ENCODE measurements at regions not wholly inside any gene's neighbourhood (a gene's known extent, or its start where the extent isn't known, plus 50 kb on each side); places are given as distances from the start of the nearest gene placed in this dataset.

DNA sequence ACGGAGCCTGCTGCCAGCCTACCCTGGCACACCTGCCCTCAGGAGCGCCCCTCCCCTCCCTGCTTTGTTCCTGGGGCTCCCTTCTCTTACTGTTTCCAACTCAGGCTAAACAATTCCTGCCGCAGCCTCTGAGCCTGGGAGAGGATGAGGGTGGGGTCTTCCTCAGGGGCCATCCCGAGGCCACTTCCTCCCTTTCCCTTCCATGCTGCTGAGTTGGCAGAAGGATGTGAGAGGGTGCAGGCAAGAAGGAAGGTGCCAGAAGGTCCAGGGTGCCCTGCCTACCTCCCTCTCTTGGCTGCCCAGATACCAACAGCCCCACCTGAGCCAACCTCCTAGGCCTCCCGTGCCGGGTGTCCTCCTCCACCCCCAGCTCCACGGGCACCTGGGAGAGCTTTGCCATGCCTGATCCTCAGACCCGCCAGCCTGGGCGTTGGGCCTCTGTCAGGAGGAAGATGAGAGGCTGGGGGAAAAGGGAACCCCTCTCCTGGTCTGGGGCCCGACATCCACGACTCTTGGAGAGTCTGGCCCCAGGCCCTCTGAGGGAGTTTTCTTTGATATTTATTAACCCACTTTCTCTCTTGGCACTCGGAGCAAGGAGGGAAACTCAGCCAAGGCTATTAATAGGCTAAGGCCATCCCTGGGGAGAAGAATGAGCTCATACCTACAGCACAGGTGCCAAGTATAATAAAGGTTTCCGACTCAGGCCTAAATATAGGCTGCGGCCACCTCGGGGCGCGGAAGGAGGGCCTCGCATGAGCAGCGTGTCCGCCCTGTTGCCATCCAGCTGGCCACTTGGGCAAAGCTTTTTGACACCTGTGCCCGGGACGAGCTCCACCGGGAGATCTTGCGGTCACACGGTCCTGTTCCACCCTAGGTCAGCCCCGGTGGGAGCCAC, 232.0 kb downstream of the ENGASE start:
- no peak for DNase-seq

DNA sequence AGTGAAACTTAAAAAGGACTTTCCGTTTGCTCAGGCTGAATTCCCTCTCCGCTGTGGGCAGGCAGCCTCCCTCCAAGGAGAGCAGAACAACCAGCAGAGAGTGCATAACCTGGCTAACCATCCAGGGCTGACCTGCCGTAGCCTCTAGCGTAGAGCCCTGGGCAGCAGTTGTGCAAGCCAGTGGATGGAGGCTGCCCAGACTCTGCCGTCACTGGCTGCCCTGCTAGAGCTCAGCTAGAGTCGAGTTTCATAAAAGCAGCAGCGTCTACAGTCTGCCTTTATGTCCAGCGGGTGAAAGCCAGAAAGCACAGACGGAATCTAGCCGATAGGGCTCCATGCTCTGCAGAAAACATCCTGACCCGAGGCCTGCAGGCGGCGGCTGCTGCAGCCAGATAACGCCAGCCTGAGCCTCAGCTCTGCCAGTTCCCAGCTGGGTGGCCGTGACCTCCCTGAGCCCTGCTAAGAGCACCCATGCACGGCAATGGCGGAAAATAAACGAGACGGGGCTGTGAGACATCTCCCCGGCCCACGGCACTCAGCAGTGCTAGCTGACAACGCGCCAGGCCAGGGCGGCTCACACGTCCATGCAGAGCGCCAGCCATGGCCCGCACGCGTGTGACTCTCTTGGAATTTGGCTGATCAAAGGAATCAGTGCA, 231.3 kb downstream of the ENGASE start:
- DNase-seq, result no peak

DNA sequence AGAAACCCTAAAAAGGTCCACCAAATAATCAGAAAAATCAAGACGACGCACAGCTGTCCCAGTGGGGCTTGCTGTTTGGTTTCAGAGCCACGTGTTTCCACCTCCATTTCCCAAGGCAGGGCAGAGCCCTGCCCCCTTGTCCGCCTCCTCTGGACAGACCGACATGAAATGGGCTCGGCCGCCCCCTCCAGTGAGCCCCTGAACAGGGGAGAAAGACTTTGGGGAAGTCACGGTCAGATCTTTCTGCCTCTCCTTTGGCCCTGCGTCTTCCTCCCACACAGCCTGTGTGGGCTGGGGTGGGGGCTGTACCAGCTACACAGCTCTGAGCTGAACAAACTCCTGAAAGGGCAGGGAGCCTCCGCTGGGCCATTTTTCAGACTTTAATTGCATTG, 230.7 kb downstream of the ENGASE start:
- DNase-seq, result no peak

DNA sequence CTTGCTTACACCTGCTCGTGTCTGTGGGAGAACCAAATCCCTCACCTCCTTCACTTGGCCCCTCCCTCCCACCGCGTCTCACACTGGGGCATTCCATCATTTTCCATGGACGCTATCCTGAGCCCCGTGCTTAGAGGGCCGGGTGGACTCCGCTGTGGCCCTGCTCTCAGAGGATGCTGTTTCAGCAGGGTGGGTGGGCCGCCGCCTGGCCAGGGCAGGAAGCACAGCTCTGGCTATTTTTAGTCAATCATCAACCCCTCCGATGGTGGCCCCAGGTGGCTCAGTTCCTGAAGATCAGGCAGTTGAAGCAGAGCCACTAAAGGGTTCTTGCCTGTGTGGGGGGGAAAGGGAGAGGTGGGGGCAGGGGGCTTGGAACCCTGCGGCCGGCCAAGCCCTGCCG, 230.3 kb downstream of the ENGASE start:
- no peak for DNase-seq

DNA sequence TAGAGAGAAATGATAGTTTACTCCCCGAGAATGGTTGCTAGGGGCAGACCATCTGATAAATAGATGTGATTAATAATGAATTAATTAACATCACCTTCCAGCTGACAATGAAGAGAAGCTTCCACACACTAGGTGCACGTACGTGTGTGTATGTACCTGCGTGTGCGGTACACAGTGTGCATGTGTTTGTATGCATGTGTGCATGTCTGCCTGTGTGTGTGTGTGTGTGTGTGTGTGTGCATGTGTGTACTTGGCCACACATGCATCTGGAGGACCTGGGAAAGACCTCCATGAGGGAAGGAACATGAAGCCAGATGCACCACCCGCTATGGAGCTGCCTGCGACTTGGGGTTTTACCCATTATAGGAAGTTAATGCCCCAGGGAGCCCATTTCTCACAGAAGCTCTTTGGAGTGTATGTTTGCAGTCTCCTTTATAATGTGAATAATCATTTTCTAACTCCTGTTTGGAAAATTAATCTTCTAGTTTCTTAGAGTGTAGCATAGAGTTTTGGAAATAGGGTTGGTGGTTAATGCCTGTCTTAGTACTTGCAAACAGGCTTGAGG, 229.1 kb downstream of the ENGASE start:
- no peak for DNase-seq

DNA sequence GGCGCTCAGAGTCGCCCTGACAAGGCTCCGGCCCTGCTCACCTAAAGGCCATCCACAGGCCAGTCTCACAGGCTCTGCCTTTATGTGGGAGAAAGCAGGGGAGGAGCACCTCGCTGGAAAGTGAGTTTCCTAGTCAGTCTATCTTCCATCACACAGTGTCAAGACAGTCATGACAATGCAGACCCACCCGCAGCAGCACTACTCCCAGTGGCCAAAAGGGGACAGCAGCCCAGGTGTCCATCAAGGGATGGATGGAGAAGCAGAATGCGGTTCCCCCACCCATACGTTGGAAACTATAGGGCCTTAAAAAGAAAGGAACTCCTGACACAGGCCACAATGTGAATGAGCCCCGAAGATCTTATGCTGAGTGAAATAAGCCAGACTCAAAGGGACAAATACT, 226.8 kb downstream of the ENGASE start:
- no peak for DNase-seq

DNA sequence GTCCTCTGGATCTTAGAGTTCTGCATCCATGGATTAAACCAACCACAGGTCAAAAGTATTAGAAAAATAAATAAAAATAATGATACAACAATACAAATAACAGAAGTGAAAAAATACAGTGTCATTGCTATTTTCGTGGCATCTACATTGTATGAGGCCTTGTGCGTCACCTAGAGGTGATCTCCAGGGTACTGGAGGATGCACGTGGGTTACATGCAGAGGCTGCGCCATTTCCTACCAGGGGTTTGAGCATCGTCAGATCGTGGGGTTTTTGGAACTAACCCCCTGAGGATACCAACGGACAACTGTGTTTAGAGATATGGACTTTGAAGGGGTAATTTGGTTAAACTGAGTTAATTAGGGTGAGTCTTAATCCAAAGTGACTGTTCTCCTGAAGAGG, 224.7 kb downstream of the ENGASE start:
- DNase-seq, result no peak

DNA sequence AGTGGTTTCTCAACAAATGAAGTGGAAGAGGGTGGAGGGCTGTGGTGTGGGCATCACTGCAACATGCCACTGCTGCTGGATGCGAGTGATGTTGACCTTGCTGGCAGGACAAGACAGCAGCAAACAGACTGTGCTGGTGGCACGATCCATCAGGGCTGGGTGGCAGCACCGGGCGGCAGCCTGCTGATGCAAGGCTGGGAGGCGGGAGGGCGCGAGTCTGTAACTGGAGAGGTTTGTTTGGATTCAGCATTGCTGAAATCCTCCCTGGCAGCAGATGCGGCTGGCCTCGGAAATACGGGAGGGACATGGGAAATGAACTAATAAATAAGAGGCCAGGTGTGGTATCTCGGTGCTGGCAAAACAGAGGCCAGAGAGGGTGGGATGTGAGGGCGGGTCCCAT, 224.2 kb downstream of the ENGASE start:
- DNase-seq, result no peak

DNA sequence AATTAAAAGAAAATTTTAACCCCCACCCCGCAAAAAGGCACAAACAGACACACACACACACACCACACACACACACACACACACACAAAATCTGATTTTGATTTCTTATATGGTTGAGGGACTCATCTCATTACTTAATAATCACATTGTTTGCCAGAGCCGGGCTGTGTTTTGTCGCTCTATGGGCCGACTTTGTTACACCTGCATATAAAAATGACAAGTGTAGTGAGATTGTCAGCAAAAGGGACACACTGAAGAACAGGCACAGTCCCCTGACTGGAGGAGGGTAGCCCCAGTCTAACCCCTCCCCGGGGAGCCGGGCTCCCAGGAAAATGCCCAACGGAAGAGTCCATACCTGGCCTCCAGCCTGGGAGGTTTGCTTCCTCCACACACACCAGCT, 221.6 kb downstream of the ENGASE start:
- no peak for DNase-seq

DNA sequence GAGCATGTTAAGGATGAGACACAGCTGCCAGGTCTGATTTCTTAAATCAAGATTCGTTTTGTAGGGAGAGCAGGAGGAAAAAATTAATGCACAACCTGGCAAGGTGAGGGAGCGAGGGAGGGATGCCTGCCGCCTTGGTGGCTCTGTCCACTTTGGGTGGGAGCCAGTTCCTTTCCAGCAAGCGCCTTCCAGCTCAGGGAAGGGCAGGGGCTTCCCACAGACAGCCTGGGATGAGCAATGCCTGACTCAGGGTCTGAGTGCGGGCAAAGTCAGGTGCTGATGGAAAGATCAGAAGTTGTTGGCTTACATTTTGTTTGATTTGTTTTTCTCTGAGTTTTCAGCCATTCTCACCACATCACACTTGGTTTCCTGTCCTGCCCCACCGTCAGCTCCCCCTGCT, 220.7 kb downstream of the ENGASE start:
- DNase-seq, result no peak

DNA sequence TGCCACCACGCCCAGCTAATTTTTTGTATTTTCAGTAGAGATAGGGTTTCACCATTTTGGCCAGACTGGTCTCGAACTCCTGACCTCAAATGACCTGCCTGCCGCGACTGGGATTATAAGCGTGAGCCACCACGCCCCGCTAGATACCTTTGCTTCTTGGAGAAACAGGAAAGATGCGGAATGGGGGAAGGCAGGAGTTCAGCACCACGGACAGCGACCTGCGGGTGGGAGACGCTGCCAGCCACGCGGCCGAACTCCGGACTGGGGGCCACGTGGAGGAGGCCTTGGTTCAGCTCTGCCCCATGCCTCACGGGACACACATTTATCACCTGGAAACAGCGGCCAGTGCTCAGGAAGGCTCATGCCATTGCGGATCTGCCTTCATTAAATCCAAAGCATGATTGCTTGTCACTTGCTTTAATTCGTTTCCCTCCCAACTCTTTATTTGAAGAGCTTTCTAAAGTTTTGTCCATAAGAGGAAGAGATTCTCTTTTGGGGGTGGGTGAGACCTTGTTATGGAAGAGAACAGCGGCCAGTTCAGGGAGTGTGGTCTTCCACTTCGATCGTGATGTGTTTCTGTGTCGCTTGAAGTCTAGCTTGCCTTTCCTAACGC, 219.9 kb downstream of the ENGASE start:
- DNase-seq, result no peak

DNA sequence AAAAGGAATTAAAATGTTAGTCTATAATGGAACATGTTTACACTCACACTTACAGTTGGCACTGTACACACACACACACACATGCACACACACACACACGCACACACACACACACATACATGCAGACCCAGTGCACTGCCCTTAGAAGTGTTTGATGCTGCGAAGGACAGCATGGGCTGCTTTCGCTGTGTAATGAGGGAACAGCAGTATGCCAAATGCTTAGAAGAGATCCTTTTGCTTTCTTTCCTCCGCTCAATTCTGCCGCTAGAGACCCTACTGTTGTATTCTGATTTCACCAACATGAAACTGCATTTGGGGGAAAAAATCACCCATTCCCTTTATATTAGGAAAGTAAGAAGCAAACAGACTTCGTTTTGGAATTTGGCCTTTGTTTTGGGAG, 217.9 kb downstream of the ENGASE start:
- no peak for DNase-seq

DNA sequence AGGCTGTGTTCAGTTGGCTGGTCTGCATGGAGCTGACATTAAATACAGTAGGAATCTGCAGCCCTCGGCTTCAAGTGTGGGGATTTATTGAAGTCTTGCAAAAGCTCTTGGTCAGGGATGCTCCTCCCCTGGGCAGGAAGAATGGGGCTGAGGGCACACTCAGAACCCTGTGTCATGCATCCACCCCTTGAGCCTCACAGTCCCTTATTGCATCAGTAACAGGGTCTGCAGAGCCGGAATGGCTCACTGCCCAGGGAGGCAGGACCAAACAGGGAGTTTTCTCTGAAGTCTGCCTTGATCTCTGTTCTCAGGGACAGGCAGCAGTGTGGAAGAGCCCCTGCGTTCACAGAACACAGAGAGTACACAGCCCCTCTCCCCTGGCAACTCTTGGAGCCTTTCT, 216.8 kb downstream of the ENGASE start:
- no peak for DNase-seq

DNA sequence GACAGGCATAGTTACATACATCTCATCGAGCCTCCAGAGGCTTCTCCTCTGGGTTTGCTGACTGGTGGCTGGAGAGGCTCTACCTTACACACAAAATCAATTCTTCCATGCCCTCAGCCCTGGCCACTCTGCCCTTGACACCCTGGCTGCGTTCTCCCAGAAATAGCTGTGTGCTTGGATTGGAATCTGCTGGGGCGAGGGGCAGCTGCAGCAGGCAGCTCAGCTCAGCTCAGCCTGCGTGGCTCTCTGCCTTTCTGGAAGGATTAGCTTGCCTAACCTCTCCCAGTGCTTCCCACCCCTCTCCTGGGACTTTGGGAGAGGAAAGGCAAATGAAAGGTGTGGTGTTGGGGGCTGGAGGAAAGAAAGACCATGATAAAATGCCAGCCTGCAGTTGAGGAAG, 216.1 kb downstream of the ENGASE start:
- DNase-seq, result no peak

DNA sequence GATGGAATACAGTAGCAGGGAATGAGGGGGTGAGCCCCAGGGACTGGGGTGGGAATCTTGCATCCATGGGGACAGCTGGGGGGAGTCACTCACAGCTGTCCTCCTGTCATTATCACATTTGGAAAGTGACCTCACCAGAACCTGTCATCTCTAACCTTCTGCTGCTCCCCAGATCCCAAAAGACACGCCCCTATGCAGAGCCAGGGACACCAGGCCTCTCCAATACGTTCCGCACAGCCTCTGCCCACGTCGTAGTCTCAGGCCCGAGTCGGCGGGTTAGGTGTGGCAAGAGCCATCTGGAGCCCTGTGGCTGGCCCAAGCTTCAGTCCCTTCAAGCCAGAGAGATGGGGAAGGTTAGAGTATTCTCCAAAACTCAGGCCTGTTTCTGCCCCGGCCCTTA, 214.3 kb downstream of the ENGASE start:
- DNase-seq, result no peak

DNA sequence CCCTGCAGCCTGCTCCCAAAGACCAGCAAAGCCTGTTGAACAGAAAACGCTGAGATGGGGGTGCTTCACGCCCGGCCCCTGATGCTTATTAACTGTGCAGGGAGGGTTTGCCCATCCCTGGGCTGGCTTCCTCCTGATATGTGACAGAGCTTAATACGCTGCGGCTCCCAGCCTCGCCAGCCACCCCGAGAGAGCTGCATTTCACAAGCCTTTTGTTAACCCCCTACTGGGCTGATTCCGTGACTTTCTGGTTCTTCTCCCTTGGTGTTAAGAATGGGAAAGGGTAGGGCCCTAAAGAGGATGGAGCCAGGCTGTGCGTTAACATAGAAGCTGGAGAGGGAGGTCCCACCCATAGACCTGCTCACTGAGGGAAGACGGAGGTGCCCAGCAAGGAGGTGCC, 211.8 kb downstream of the ENGASE start:
- DNase-seq, result no peak

DNA sequence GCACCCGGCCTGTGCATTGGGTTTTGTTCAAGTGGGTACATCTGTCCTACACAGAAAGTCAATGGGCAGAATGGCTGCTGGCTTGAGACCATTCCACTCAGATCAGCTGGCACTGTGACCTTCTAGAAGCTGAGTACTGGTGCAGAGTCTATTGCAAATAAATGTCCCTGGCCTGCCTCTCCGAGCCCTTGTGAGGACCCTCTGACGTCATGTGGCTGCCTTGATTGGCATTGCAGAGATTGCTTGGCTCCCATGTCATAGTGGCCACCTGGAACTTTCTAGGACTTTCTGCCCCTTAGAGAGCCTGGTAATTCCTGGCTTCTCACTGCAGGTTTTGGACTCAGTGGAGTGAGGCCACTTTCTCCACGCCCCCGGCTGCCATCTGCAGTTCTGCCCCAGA, 211.3 kb downstream of the ENGASE start:
- DNase-seq, result no peak

DNA sequence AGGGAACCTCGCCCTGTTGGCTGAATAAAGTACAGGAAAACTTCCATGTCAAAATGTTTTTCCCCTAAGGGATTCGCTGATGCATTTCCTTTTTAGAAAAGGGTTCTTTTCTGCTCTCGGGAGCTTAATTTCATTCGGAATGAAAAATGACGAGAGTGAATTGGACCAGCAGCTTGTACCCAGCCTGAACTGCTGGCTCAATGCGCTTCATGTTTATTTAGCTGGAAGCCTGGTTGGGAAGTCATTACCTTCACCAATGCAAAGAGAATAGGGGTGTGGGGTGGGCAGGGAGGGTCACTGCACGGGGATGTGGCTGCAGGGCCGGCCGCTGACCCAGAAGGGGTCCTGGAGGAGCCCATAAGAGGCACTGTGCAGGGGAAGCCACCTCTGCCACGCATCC, 207.7 kb downstream of the ENGASE start:
- DNase-seq, result no peak

DNA sequence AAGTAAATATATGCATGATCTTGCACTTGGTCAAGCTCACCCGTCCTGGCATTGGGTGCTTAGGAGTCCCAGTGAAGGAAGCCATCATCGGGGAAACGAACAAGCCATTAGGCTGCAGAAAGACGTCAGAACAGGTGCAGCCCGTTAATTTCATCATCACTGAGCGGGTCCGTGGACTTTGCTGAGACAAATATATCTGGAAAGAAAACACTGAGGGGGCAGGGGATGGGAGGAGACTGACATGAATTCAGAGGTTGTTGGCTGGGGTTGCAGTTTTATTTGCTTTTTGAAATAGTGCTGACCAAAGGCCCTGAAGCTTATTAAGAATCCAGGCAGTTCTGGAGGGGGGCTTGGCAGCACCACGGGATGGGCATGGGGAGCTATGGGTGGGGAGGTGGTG, 207.2 kb downstream of the ENGASE start:
- no peak for DNase-seq

DNA sequence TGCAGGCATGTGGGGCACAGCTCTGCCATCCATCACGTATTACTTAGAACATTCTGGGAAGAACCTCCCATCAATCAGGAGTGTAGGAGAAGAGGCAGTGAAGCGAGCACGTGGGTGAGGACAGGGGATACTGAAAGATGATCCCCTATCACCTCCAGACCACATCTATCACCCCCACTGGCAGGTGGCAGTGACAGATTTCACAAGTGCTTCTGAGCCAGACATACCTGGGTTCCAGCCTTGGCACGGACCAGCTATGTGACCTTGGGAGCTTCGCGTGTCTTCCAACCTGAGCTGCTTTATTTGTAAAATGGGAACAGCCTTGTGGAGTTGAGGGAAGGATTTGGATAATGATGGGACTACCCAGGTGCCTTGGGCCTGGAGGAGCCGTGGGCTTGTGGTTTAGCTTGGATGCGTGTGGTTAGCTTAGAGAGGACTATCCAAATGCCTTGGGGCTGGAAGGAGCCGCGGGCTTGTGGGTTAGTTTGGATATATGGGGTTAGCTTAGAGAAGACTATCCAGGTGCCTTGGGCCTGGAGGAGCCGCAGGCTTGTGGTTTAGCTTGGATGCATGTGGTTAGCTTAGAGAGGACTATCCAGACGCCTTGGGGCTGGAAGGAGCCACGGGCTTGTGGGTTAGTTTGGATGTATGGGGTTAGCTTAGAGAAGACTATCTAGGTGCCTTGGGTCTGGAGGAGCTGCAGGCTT, 206.4 kb downstream of the ENGASE start:
- no peak for DNase-seq

DNA sequence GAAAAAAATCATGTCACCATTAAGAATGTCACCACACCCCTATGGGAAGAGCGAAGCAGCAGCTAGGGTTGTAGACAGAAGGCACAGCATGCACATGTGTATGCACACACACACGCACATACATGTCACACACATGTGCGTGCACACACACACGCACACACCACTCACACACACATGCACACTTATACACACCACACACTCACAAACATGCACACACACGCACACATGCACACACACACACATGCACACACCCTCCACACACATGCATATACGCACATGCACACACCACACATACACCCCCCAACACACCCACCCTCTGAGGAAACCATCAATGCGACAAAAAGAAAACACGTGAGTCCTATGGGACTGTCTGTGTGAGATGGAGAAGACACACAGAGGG, 205.4 kb downstream of the ENGASE start:
- DNase-seq, result no peak

DNA sequence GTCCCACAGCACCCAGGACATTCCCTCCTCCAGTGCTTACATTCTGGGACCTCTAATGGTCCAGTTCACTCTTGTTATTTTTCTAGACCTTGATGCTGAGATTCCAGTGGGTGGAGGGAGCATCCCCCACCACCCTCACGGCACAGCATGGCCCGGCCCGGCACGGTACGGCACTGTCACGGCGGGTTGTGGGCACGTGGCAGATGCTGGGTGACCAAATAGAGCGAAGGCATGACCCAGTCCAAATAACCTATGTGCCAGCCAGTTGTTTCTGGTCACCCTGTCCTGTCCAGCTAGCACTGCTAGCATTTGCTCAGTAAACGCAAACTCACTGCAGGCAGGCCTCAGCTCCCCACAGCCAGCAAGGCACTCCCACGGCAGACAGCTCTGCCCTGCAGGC, 204.7 kb downstream of the ENGASE start:
- no peak for DNase-seq

DNA sequence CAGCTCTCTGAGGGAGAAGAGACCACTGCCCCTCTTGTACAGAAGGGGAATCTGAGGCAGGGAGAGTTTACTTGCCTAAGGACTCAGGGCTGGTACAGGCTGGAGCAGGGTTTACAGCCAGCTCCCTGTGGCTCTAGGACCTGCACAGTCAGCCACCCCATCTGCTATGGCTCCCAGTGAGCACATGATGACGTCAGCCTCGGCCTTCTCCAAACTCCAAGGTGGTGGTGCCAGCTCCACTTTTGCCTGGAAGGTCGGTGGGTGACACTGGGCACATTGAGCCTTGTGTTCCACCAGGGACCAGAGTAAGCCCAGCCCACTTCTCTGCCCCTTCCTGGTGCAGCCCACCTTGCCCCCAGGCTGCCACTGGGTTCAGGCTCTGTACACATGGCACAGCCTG, 202.2 kb downstream of the ENGASE start:
- DNase-seq, result no peak
